ENCODE measurements at regions not wholly inside any gene's neighbourhood (a gene's known extent, or its start where the extent isn't known, plus 50 kb on each side); places are given as distances from the start of the nearest gene placed in this dataset.

DNA sequence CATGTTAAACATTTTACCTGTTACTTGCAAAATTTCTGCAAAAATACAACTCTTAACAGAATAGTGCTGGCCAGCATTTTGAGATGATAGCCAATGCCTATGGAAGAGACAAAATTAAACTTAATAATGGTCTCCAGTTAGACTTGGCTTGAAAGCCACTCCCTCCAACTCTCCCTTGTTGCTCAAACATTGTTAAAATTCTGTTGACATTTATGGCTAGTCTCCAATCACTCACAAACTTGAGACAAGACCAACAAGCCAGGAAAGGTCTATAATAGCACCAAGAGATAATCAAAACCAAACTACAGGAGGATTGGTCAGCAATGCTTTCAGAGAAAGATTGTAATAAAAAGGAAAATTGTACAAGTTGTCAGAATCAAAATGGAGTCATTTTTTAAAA lies 770.7 kb upstream of the NXPH2 start:
- TF ChIP-seq FOXA2 (IDR thresholded peaks at IDR 0.05) (no peak), GABPA (IDR thresholded peaks at IDR 0.05 in 1 of 2, conservative IDR thresholded peaks at IDR 0.05 in 1 of 2) (no peak), JUND (IDR thresholded peaks at IDR 0.05) (no peak)
- TF ChIP-seq, protein P1, sequence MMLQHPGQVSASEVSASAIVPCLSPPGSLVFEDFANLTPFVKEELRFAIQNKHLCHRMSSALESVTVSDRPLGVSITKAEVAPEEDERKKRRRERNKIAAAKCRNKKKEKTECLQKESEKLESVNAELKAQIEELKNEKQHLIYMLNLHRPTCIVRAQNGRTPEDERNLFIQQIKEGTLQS (IDR thresholded peaks at IDR 0.05): no peak
- no peak for DNase-seq (ENCODE audit: low spot score)
- Histone ChIP-seq H3K36me3 (ENCODE audit: control insufficient read depth in 4 of 4, insufficient read depth in 3 of 4, low read depth in 1 of 4, low read length in 3 of 4) (no peaks in the 10 kb centered on the region), H3K27me3 (ENCODE audit: control insufficient read depth in 4 of 4, insufficient read depth in 4 of 4, low read length in 3 of 4) (no peaks in the 10 kb centered on the region), H3K9ac (ENCODE audit: low read depth in 1 of 2, low read length in 2 of 2) (no peak overlapping the region), H3K4me1 (ENCODE audit: control insufficient read depth in 4 of 4, insufficient read depth in 4 of 4, low read length in 3 of 4) (no peaks in the 10 kb centered on the region), H3K9me3 (ENCODE audit: control insufficient read depth in 4 of 4, low read length in 3 of 4) (peaks cover 0 to 3% (median 0%) of the 10 kb centered on the region in 4 donors), H3K4me3 (ENCODE audit: low read depth in 1 of 3, low read length in 3 of 3) (no peak overlapping the region), H3K27ac (ENCODE audit: low read depth in 1 of 2, low read length in 2 of 2) (no peak overlapping the region)

DNA sequence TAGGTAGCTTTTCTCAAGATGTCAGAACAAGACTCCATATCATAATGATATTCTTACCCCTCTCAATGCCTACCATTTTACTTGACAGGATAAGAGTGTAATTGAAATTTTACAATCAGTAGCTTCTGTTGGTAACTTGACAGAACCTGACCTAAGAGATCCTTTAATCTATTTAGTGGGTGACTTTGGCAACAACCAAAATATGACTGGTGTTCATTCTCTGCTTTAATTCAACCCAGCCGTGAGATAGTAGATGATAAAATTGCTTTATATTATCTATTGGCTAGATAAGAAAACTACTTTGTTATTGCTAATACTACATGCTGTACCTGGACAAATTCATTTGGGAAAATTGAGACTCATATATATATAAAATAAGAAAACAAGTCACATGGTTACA lies 770.2 kb upstream of the NXPH2 start:
- H3K9ac ChIP-seq (ENCODE audit: low read depth in 1 of 2, low read length in 2 of 2): no peak overlapping the region
- peaks cover 0 to 3% (median 0%) of the 10 kb centered on the region in 4 donors for H3K9me3 ChIP-seq (ENCODE audit: control insufficient read depth in 4 of 4, low read length in 3 of 4)
- DNase-seq (ENCODE audit: low spot score): no peak
- no peaks in the 10 kb centered on the region for H3K36me3 ChIP-seq (ENCODE audit: control insufficient read depth in 4 of 4, insufficient read depth in 3 of 4, low read depth in 1 of 4, low read length in 3 of 4)
- H3K27me3 ChIP-seq (ENCODE audit: control insufficient read depth in 4 of 4, insufficient read depth in 4 of 4, low read length in 3 of 4): no peaks in the 10 kb centered on the region
- H3K27ac ChIP-seq (ENCODE audit: low read depth in 1 of 2, low read length in 2 of 2): no peak overlapping the region
- no peaks in the 10 kb centered on the region for H3K4me1 ChIP-seq (ENCODE audit: control insufficient read depth in 4 of 4, insufficient read depth in 4 of 4, low read length in 3 of 4)
- WGBS: 43% methylated on average over 1 of the region's 1 CpG
- H3K4me3 ChIP-seq (ENCODE audit: low read depth in 1 of 3, low read length in 3 of 3): no peak overlapping the region
- TF ChIP-seq HNF4A (conservative IDR thresholded peaks at IDR 0.05) (no peak), NR2F2 (IDR thresholded peaks at IDR 0.05) (no peak), RAD21 (IDR thresholded peaks at IDR 0.05) (no peak), FOXA1 (IDR thresholded peaks at IDR 0.05) (no peak), EGR1 (IDR thresholded peaks at IDR 0.05; ENCODE audit: low read depth in 2 of 2) (no peak), HNF4G (IDR thresholded peaks at IDR 0.05) (no peak), RXRA (IDR thresholded peaks at IDR 0.05) (no peak), FOXA2 (IDR thresholded peaks at IDR 0.05) (no peak), GABPA (IDR thresholded peaks at IDR 0.05 in 1 of 2, conservative IDR thresholded peaks at IDR 0.05 in 1 of 2) (no peak), JUND (IDR thresholded peaks at IDR 0.05) (no peak), SP1 (IDR thresholded peaks at IDR 0.05) (no peak), YY1 (IDR thresholded peaks at IDR 0.05) (no peak)
- TF ChIP-seq, protein P2, sequence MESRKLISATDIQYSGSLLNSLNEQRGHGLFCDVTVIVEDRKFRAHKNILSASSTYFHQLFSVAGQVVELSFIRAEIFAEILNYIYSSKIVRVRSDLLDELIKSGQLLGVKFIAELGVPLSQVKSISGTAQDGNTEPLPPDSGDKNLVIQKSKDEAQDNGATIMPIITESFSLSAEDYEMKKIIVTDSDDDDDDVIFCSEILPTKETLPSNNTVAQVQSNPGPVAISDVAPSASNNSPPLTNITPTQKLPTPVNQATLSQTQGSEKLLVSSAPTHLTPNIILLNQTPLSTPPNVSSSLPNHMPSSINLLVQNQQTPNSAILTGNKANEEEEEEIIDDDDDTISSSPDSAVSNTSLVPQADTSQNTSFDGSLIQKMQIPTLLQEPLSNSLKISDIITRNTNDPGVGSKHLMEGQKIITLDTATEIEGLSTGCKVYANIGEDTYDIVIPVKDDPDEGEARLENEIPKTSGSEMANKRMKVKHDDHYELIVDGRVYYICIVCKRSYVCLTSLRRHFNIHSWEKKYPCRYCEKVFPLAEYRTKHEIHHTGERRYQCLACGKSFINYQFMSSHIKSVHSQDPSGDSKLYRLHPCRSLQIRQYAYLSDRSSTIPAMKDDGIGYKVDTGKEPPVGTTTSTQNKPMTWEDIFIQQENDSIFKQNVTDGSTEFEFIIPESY (IDR thresholded peaks at IDR 0.05): no peak
- TF ChIP-seq, protein P3, sequence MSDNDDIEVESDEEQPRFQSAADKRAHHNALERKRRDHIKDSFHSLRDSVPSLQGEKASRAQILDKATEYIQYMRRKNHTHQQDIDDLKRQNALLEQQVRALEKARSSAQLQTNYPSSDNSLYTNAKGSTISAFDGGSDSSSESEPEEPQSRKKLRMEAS (IDR thresholded peaks at IDR 0.05): no peak
- TF ChIP-seq, protein P1 (IDR thresholded peaks at IDR 0.05): no peak
- TF ChIP-seq, protein P4, sequence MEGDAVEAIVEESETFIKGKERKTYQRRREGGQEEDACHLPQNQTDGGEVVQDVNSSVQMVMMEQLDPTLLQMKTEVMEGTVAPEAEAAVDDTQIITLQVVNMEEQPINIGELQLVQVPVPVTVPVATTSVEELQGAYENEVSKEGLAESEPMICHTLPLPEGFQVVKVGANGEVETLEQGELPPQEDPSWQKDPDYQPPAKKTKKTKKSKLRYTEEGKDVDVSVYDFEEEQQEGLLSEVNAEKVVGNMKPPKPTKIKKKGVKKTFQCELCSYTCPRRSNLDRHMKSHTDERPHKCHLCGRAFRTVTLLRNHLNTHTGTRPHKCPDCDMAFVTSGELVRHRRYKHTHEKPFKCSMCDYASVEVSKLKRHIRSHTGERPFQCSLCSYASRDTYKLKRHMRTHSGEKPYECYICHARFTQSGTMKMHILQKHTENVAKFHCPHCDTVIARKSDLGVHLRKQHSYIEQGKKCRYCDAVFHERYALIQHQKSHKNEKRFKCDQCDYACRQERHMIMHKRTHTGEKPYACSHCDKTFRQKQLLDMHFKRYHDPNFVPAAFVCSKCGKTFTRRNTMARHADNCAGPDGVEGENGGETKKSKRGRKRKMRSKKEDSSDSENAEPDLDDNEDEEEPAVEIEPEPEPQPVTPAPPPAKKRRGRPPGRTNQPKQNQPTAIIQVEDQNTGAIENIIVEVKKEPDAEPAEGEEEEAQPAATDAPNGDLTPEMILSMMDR (IDR thresholded peaks at IDR 0.05; ENCODE audit: low read depth, low read length, missing input control): no peak
- TF ChIP-seq, protein P5, sequence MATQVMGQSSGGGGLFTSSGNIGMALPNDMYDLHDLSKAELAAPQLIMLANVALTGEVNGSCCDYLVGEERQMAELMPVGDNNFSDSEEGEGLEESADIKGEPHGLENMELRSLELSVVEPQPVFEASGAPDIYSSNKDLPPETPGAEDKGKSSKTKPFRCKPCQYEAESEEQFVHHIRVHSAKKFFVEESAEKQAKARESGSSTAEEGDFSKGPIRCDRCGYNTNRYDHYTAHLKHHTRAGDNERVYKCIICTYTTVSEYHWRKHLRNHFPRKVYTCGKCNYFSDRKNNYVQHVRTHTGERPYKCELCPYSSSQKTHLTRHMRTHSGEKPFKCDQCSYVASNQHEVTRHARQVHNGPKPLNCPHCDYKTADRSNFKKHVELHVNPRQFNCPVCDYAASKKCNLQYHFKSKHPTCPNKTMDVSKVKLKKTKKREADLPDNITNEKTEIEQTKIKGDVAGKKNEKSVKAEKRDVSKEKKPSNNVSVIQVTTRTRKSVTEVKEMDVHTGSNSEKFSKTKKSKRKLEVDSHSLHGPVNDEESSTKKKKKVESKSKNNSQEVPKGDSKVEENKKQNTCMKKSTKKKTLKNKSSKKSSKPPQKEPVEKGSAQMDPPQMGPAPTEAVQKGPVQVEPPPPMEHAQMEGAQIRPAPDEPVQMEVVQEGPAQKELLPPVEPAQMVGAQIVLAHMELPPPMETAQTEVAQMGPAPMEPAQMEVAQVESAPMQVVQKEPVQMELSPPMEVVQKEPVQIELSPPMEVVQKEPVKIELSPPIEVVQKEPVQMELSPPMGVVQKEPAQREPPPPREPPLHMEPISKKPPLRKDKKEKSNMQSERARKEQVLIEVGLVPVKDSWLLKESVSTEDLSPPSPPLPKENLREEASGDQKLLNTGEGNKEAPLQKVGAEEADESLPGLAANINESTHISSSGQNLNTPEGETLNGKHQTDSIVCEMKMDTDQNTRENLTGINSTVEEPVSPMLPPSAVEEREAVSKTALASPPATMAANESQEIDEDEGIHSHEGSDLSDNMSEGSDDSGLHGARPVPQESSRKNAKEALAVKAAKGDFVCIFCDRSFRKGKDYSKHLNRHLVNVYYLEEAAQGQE (IDR thresholded peaks at IDR 0.05): no peak

Data from liver (tissue), 8 donors.